ENCODE measurements at regions not wholly inside any gene's neighbourhood (a gene's known extent, or its start where the extent isn't known, plus 50 kb on each side); places are given as distances from the start of the nearest gene placed in this dataset.

DNA sequence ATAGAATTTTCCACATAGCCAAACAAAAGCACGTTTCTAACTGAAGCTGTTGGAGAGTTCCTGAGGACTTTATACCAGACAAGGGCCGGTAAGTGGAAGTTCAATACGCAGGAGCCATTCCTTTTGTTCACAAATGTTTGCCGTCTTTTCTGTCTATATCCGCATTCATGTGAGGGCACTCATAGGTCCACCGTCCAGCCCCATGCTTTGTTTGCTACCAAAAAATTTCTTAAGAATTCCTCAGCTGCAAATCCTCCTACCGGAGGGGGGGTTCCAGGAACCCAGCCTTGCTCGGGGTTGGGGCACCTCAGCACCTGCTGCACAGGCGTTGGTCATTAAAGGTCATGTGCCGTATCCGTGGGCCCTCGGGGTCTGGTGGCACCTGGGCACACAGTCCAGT, 276.8 kb downstream of the SEC14L1 start:
- no peak for TF ChIP-seq POLR2A (IDR thresholded peaks at IDR 0.05)
- no peak for TF ChIP-seq POLR2AphosphoS5 (IDR thresholded peaks at IDR 0.05)
- no peak for TF ChIP-seq CTCF (IDR thresholded peaks at IDR 0.05)
- no peak for TF ChIP-seq EP300 (IDR thresholded peaks at IDR 0.05)
- Histone ChIP-seq H3K36me3 (peaks cover 0 to 7% (median 2%) of the 10 kb centered on the region in 4 donors), H3K27ac (peak overlapping the region; percentile 11 to 52 (median 46)), H3K4me3 (no peak overlapping the region), H3K4me1 (peaks cover 47 to 70% (median 51%) of the 10 kb centered on the region in 4 donors), H3K27me3 (no peaks in the 10 kb centered on the region), H3K9me3 (no peaks in the 10 kb centered on the region)
- DNase-seq (peak in 1 of 2 donors; percentile 52), ATAC-seq (ENCODE audit: low FRiP score in 2 of 2) (peak in 1 of 2 donors; percentile 76)
- 73% methylated on average over 12 of the region's 12 CpGs for WGBS, 2 donors

- H3K4me1 ChIP-seq, result peaks cover 55 to 78% (median 57%) of the 10 kb centered on the region in 4 donors
- no peak for DNase-seq
- WGBS, 2 donors, result 81 to 91% methylated on average over 9 to 12 of the region's 12 CpGs
Observed at GRCh38 chr17:77418609-77419008, 277.8 kb downstream of the SEC14L1 start.

GRCh38 chr17:77419095-77419494, 278.3 kb downstream of the SEC14L1 start:
- ATAC-seq (ENCODE audit: low FRiP score in 2 of 2) (no peak), DNase-seq (peak in 1 of 2 donors; percentile 74)
- no peaks in the 10 kb centered on the region for H3K27me3 ChIP-seq
- peaks cover 0 to 7% (median 2%) of the 10 kb centered on the region in 4 donors for H3K36me3 ChIP-seq
- no peaks in the 10 kb centered on the region for H3K9me3 ChIP-seq
- H3K4me1 ChIP-seq, result peaks cover 57 to 82% (median 61%) of the 10 kb centered on the region in 4 donors
- WGBS, 2 donors, result 79 to 91% methylated on average over 6 to 17 of the region's 17 CpGs
- H3K4me3 ChIP-seq, result no peak overlapping the region
- TF ChIP-seq POLR2AphosphoS5 (IDR thresholded peaks at IDR 0.05) (no peak), POLR2A (IDR thresholded peaks at IDR 0.05) (no peak), CTCF (IDR thresholded peaks at IDR 0.05) (no peak), EP300 (IDR thresholded peaks at IDR 0.05) (no peak)
- H3K27ac ChIP-seq, result no peak overlapping the region

More at GRCh38 chr17:77418609-77419008, 277.8 kb downstream of the SEC14L1 start:
- H3K9me3 ChIP-seq, result no peaks in the 10 kb centered on the region
- no peaks in the 10 kb centered on the region for H3K27me3 ChIP-seq
- no peak for ATAC-seq (ENCODE audit: low FRiP score in 2 of 2)
- H3K4me3 ChIP-seq, result no peak overlapping the region
- peaks cover 0 to 7% (median 2%) of the 10 kb centered on the region in 4 donors for H3K36me3 ChIP-seq
- TF ChIP-seq CTCF (IDR thresholded peaks at IDR 0.05) (no peak), EP300 (IDR thresholded peaks at IDR 0.05) (no peak), POLR2AphosphoS5 (IDR thresholded peaks at IDR 0.05) (no peak), POLR2A (IDR thresholded peaks at IDR 0.05) (no peak)
- H3K27ac ChIP-seq, result no peak overlapping the region

DNA sequence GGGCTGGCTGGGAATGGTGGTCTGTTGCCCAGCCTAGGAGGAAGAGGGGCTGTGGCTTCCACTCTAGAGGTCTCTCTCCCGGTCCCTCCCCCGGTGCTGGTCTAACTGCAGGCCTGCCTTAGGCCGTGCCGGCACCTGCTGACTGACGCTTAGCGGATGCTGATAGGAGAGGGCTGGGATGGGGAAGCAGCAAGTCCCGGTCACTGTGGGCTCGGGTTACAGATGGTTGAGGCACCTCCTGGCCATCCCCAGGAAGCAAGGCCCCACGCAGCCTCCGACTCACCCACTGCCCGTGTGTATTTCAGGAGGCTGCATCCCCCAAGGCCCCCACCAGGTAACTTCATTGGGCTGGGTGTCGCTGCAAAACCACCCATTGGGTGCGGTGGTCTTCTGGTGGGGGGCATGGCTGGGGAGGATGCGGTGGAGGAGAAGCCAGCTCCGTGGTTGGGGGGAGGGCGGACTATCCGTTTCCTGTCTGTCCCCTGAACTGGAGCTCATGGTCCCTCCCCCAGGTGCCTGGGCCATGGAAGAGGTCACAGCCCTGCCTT, 278.9 kb downstream of the SEC14L1 start:
- H3K27ac ChIP-seq, result peak overlapping the region in 2 of 4 donors; percentile 65 to 83
- H3K4me1 ChIP-seq, result peaks cover 63 to 88% (median 66%) of the 10 kb centered on the region in 4 donors
- ATAC-seq (ENCODE audit: low FRiP score in 2 of 2), result no peak
- DNase-seq, result no peak
- no peaks in the 10 kb centered on the region for H3K27me3 ChIP-seq
- WGBS, 2 donors, result 80 to 83% methylated on average over 13 to 17 of the region's 17 CpGs
- H3K9me3 ChIP-seq, result no peaks in the 10 kb centered on the region
- peaks cover 0 to 7% (median 2%) of the 10 kb centered on the region in 4 donors for H3K36me3 ChIP-seq
- H3K4me3 ChIP-seq, result no peak overlapping the region
- TF ChIP-seq EP300 (IDR thresholded peaks at IDR 0.05) (no peak), CTCF (IDR thresholded peaks at IDR 0.05) (no peak), POLR2AphosphoS5 (IDR thresholded peaks at IDR 0.05) (no peak), POLR2A (IDR thresholded peaks at IDR 0.05) (no peak)

All from upper lobe of left lung (tissue), 6 donors.